HG03520 (cell line): ENCODE measurements at regions not wholly inside any gene's neighbourhood (a gene's known extent, or its start where the extent isn't known, plus 50 kb on each side); places are given as distances from the start of the nearest gene placed in this dataset.
"Not testable (repeated sequence)": the region's sequence is repeated elsewhere in the genome, so short reads cannot be mapped to it uniquely, and the experiment has no call there.

Experiments
- ATAC-seq: cut with Tn5 transposase; IDR thresholded peaks from one replicate; pipeline ENCODE4 v1.9.1; 2021; ENCODE audit warnings: mild to moderate bottlenecking, moderate library complexity; ENCODE audit not compliant: unreplicated experiment

GRCh38 chr3:81816473-81817250 lies 55.2 kb upstream of the GBE1 start:
- ATAC-seq = peak; percentile 100

- not testable (repeated sequence) for ATAC-seq
Measured at GRCh38 chr3:81812098-81812497, 50.7 kb upstream of the GBE1 start.
